Thoracic aorta (tissue), 2 donors: ENCODE measurements at regions not wholly inside any gene's neighbourhood (a gene's known extent, or its start where the extent isn't known, plus 50 kb on each side); places are given as distances from the start of the nearest gene placed in this dataset.

Experiments used
- ATAC-seq: fragments of 150-250 bp; one replicate; pipeline ENCODE4 v1.8.0; 2017; ENCODE audit warnings: low read depth; ENCODE audit not compliant: insufficient number of reproducible peaks, low FRiP score
- DNase-seq: peaks from one replicate; pipeline ENCODE4 v3.0.0-alpha.2; 2020; ENCODE audit warnings: low spot score
- H3K27ac ChIP-seq, 2 donors: fragments of 200-600 bp; sonication (generic); 1 replicate in 1 of 2; 2 replicates in 1 of 2; pipeline ENCODE4 v1.5.1; 2016; ENCODE audit warnings: mild to moderate bottlenecking in 2 of 2, moderate library complexity in 2 of 2
- H3K27me3 ChIP-seq: fragments of 200-600 bp; sonication (generic); replicated peaks from 2 replicates; pipeline ENCODE4 v1.6.0; 2016; ENCODE audit warnings: mild to moderate bottlenecking; ENCODE audit not compliant: insufficient read depth
- H3K36me3 ChIP-seq: fragments of 200-600 bp; sonication (generic); one replicate; pipeline ENCODE4 v1.5.1; 2016
- H3K4me1 ChIP-seq, 2 donors: fragments of 200-600 bp; sonication (generic); 1 replicate in 1 of 2; 2 replicates in 1 of 2; pipeline versions ENCODE4 v1.5.1 to v1.6.0; 2016; ENCODE audit warnings: low read depth in 2 of 2, mild to moderate bottlenecking in 1 of 2; ENCODE audit not compliant: control insufficient read depth in 1 of 2
- H3K4me3 ChIP-seq: fragments of 200-600 bp; sonication (generic); 2 replicates; pipeline ENCODE4 v1.5.1; 2016; ENCODE audit warnings: mild to moderate bottlenecking
- H3K9me3 ChIP-seq: fragments of 200-600 bp; sonication (generic); 2 replicates; pipeline ENCODE4 v1.5.1; 2016
- CTCF ChIP-seq: fragments of 200-600 bp; sonication (generic); IDR thresholded peaks from one replicate; pipeline ENCODE4 v1.5.1; 2019; ENCODE audit warnings: antibody characterized with exemption

GRCh38 chr14:58769771-58770170, 132.0 kb downstream of the DACT1 start:
- no peak for TF ChIP-seq CTCF
- Histone ChIP-seq H3K4me3 (no peak overlapping the region), H3K27ac (no peak overlapping the region), H3K36me3 (no peaks in the 10 kb centered on the region), H3K9me3 (no peaks in the 10 kb centered on the region), H3K27me3 (no peaks in the 10 kb centered on the region), H3K4me1 (no peaks in the 10 kb centered on the region)
- DNase-seq: no peak
- ATAC-seq: no peak

- no peaks in the 10 kb centered on the region for H3K36me3 ChIP-seq
- H3K9me3 ChIP-seq: no peaks in the 10 kb centered on the region
- DNase-seq: no peak
These were observed 132.8 kb downstream of the DACT1 start for GRCh38 chr14:58770491-58770982.

GRCh38 chr14:58771016-58771415, 133.3 kb downstream of the DACT1 start:
- H3K4me1 ChIP-seq: no peaks in the 10 kb centered on the region
- no peak overlapping the region for H3K27ac ChIP-seq
- no peaks in the 10 kb centered on the region for H3K27me3 ChIP-seq
- no peaks in the 10 kb centered on the region for H3K9me3 ChIP-seq
- ATAC-seq: no peak
- H3K4me3 ChIP-seq: no peak overlapping the region
- no peak for DNase-seq
- no peak for TF ChIP-seq CTCF
- no peaks in the 10 kb centered on the region for H3K36me3 ChIP-seq

More at GRCh38 chr14:58770491-58770982, 132.8 kb downstream of the DACT1 start:
- Histone ChIP-seq H3K27ac (no peak overlapping the region), H3K4me3 (no peak overlapping the region), H3K4me1 (no peaks in the 10 kb centered on the region), H3K27me3 (no peaks in the 10 kb centered on the region)
- ATAC-seq: no peak
- no peak for TF ChIP-seq CTCF

GRCh38 chr14:58772116-58772515, 134.4 kb downstream of the DACT1 start:
- DNase-seq (no peak), ATAC-seq (no peak)
- Histone ChIP-seq H3K9me3 (no peaks in the 10 kb centered on the region), H3K27ac (no peak overlapping the region), H3K4me3 (no peak overlapping the region), H3K36me3 (no peaks in the 10 kb centered on the region), H3K27me3 (no peaks in the 10 kb centered on the region), H3K4me1 (no peaks in the 10 kb centered on the region)
- no peak for TF ChIP-seq CTCF

- Histone ChIP-seq H3K4me3 (no peak overlapping the region), H3K27me3 (no peaks in the 10 kb centered on the region), H3K4me1 (no peaks in the 10 kb centered on the region), H3K27ac (no peak overlapping the region), H3K9me3 (no peaks in the 10 kb centered on the region), H3K36me3 (no peaks in the 10 kb centered on the region)
- TF ChIP-seq CTCF: no peak
- DNase-seq: no peak
- no peak for ATAC-seq
These were observed 135.2 kb downstream of the DACT1 start for GRCh38 chr14:58772794-58773620.
